DND-41 (cell line): ENCODE measurements at regions not wholly inside any gene's neighbourhood (a gene's known extent, or its start where the extent isn't known, plus 50 kb on each side); places are given as distances from the start of the nearest gene placed in this dataset.

Experiments used
- EZH2 ChIP-seq: IDR thresholded peaks from 3 replicates; pipeline ENCODE4 v1.6.1; 2012; ENCODE audit warnings: borderline replicate concordance, low read depth, mild to moderate bottlenecking, moderate library complexity, low read length, inconsistent platforms; ENCODE audit not compliant: severe bottlenecking
- TF ChIP-seq, protein P1 (sequence below): IDR thresholded peaks from 2 replicates; pipeline ENCODE4 v1.5.1; 2012; ENCODE audit warnings: borderline replicate concordance, low read length, moderate library complexity, mild to moderate bottlenecking; ENCODE audit not compliant: poor library complexity, severe bottlenecking; ENCODE audit errors: extremely low read depth

DNA sequence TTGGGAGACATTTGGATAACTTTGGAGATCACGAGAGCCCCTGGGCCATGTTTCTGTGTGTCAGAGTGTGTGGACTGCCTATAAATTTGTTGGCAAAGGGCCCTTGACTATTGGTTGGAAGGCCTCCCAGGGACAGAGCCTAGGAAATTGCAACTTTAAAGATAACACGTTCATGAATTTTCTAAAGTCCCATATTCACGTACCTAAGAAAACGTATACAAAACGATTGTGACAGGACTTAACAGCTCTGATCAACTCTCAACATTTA, 55.8 kb downstream of the DOP1B start:
- TF ChIP-seq, protein P1, sequence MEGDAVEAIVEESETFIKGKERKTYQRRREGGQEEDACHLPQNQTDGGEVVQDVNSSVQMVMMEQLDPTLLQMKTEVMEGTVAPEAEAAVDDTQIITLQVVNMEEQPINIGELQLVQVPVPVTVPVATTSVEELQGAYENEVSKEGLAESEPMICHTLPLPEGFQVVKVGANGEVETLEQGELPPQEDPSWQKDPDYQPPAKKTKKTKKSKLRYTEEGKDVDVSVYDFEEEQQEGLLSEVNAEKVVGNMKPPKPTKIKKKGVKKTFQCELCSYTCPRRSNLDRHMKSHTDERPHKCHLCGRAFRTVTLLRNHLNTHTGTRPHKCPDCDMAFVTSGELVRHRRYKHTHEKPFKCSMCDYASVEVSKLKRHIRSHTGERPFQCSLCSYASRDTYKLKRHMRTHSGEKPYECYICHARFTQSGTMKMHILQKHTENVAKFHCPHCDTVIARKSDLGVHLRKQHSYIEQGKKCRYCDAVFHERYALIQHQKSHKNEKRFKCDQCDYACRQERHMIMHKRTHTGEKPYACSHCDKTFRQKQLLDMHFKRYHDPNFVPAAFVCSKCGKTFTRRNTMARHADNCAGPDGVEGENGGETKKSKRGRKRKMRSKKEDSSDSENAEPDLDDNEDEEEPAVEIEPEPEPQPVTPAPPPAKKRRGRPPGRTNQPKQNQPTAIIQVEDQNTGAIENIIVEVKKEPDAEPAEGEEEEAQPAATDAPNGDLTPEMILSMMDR = no peak
- TF ChIP-seq EZH2 = no peak
